GM12878 (cell line): ENCODE measurements at regions not wholly inside any gene's neighbourhood (a gene's known extent, or its start where the extent isn't known, plus 50 kb on each side); places are given as distances from the start of the nearest gene placed in this dataset.

ENCODE experiments used
- IKZF1 ChIP-seq: fragments of 450-650 bp; conservative IDR thresholded peaks from 2 replicates; pipeline ENCODE4 v1.6.1; 2017; ENCODE audit warnings: antibody characterized with exemption, mild to moderate bottlenecking
- POU2F2 ChIP-seq: IDR thresholded peaks from 3 replicates; pipeline ENCODE4 v1.6.1; 2011; ENCODE audit warnings: low read depth, mild to moderate bottlenecking, low read length, borderline replicate concordance
- TF ChIP-seq, protein P1 (sequence below): IDR thresholded peaks from 2 replicates; pipeline ENCODE4 v1.6.1; 2012; ENCODE audit warnings: improper control_type of control experiment, low read depth, low read length; ENCODE audit not compliant: insufficient replicate concordance
- TF ChIP-seq, protein P2 (sequence below): IDR thresholded peaks from 2 replicates; pipeline ENCODE4 v1.6.1; 2012; ENCODE audit warnings: mild to moderate bottlenecking, low read depth, low read length

DNA sequence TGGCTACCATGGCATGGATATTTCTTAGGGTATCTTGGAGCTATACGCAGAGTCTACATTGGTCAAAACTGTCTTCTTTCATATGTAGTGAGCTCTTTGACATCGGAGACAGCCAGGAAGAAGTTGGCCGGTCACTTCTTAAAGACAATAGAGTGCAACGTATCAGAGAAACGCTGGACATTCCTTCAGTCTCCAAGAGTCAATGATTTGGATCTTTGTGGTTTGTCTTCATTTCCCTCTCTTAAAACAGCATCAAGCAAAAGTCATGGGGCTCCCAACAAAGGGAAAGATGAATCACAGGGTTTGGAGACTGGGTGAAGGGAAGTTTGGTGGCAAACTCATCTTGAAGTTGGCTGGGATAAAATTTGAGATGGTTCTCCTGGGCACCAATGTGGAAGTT, 320.1 kb downstream of the AGTPBP1 start (continued):
- TF ChIP-seq, protein P1, sequence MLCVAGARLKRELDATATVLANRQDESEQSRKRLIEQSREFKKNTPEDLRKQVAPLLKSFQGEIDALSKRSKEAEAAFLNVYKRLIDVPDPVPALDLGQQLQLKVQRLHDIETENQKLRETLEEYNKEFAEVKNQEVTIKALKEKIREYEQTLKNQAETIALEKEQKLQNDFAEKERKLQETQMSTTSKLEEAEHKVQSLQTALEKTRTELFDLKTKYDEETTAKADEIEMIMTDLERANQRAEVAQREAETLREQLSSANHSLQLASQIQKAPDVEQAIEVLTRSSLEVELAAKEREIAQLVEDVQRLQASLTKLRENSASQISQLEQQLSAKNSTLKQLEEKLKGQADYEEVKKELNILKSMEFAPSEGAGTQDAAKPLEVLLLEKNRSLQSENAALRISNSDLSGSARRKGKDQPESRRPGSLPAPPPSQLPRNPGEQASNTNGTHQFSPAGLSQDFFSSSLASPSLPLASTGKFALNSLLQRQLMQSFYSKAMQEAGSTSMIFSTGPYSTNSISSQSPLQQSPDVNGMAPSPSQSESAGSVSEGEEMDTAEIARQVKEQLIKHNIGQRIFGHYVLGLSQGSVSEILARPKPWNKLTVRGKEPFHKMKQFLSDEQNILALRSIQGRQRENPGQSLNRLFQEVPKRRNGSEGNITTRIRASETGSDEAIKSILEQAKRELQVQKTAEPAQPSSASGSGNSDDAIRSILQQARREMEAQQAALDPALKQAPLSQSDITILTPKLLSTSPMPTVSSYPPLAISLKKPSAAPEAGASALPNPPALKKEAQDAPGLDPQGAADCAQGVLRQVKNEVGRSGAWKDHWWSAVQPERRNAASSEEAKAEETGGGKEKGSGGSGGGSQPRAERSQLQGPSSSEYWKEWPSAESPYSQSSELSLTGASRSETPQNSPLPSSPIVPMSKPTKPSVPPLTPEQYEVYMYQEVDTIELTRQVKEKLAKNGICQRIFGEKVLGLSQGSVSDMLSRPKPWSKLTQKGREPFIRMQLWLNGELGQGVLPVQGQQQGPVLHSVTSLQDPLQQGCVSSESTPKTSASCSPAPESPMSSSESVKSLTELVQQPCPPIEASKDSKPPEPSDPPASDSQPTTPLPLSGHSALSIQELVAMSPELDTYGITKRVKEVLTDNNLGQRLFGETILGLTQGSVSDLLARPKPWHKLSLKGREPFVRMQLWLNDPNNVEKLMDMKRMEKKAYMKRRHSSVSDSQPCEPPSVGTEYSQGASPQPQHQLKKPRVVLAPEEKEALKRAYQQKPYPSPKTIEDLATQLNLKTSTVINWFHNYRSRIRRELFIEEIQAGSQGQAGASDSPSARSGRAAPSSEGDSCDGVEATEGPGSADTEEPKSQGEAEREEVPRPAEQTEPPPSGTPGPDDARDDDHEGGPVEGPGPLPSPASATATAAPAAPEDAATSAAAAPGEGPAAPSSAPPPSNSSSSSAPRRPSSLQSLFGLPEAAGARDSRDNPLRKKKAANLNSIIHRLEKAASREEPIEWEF: no peak
- no peak for TF ChIP-seq POU2F2
- TF ChIP-seq IKZF1: no peak
- TF ChIP-seq, protein P2, sequence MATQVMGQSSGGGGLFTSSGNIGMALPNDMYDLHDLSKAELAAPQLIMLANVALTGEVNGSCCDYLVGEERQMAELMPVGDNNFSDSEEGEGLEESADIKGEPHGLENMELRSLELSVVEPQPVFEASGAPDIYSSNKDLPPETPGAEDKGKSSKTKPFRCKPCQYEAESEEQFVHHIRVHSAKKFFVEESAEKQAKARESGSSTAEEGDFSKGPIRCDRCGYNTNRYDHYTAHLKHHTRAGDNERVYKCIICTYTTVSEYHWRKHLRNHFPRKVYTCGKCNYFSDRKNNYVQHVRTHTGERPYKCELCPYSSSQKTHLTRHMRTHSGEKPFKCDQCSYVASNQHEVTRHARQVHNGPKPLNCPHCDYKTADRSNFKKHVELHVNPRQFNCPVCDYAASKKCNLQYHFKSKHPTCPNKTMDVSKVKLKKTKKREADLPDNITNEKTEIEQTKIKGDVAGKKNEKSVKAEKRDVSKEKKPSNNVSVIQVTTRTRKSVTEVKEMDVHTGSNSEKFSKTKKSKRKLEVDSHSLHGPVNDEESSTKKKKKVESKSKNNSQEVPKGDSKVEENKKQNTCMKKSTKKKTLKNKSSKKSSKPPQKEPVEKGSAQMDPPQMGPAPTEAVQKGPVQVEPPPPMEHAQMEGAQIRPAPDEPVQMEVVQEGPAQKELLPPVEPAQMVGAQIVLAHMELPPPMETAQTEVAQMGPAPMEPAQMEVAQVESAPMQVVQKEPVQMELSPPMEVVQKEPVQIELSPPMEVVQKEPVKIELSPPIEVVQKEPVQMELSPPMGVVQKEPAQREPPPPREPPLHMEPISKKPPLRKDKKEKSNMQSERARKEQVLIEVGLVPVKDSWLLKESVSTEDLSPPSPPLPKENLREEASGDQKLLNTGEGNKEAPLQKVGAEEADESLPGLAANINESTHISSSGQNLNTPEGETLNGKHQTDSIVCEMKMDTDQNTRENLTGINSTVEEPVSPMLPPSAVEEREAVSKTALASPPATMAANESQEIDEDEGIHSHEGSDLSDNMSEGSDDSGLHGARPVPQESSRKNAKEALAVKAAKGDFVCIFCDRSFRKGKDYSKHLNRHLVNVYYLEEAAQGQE: no peak
